ENCODE measurements at regions not wholly inside any gene's neighbourhood (a gene's known extent, or its start where the extent isn't known, plus 50 kb on each side); places are given as distances from the start of the nearest gene placed in this dataset.

DNA sequence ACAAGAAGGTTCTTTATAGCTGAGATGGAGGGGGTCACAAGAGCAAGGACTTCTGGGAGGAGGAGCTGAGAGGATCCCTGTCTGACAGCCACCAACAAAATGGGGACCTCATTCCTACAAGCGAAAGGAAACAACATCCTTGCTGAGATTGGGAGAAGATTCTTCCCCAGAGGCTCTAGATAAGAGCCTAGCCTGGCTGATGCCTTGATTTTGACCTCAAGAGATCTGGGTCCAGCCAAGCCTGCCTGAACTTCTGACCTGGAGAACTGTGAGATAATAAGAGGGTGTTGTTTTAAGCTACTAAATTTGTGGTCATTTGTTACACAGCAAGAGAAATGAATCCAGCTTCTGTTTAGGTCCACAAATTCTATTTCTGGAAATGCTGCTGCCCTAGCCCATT, 75.4 kb upstream of the SLC4A11 start:
- Histone ChIP-seq H3K27me3 (no peaks in the 10 kb centered on the region), H3K4me3 (no peak overlapping the region), H3K9me3 (no peaks in the 10 kb centered on the region), H3K27ac (peak overlapping the region in 1 of 2 donors; percentile 70), H3K4me1 (peaks cover 31% of the 10 kb centered on the region), H3K36me3 (ENCODE audit: low read depth, missing control alignments) (no peaks in the 10 kb centered on the region)
- TF ChIP-seq, protein P1, sequence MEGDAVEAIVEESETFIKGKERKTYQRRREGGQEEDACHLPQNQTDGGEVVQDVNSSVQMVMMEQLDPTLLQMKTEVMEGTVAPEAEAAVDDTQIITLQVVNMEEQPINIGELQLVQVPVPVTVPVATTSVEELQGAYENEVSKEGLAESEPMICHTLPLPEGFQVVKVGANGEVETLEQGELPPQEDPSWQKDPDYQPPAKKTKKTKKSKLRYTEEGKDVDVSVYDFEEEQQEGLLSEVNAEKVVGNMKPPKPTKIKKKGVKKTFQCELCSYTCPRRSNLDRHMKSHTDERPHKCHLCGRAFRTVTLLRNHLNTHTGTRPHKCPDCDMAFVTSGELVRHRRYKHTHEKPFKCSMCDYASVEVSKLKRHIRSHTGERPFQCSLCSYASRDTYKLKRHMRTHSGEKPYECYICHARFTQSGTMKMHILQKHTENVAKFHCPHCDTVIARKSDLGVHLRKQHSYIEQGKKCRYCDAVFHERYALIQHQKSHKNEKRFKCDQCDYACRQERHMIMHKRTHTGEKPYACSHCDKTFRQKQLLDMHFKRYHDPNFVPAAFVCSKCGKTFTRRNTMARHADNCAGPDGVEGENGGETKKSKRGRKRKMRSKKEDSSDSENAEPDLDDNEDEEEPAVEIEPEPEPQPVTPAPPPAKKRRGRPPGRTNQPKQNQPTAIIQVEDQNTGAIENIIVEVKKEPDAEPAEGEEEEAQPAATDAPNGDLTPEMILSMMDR (IDR thresholded peaks at IDR 0.05): no peak
- no peak for TF ChIP-seq POLR2A (IDR thresholded peaks at IDR 0.05)
- WGBS, 2 donors: 63 to 86% methylated on average over 1 of the region's 1 CpG
- DNase-seq: no peak
- intact Hi-C loops (cut with DNase I; ENCODE audit: low total_unique reads): no loop called here

DNA sequence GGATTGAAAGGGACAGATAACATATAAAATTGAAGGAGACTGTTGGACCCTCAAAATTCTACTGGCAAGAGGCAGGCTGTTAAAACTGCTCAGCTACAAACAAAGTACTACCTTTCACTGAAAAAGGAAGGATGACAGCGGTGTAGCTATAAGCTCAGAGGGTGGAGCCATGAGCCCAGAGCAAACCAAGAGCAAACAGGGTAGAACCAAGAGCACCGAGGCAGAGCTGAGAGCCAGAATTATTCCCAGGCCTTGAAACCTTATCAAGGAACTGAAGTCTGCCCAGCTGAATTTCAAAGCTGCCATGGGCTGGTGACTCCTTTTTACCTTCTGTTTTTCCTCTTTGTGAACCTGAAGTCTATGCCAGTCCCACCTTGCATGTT, 74.7 kb upstream of the SLC4A11 start:
- peak; percentile 16 for DNase-seq
- Histone ChIP-seq H3K4me3 (no peak overlapping the region), H3K27me3 (no peaks in the 10 kb centered on the region), H3K36me3 (ENCODE audit: low read depth, missing control alignments) (no peaks in the 10 kb centered on the region), H3K4me1 (peaks cover 31% of the 10 kb centered on the region), H3K9me3 (no peaks in the 10 kb centered on the region), H3K27ac (peak overlapping the region in 1 of 2 donors; percentile 70)
- 68 to 70% methylated on average over 2 of the region's 2 CpGs for whole genome bisulfite sequencing, 2 donors
- no peak for TF ChIP-seq POLR2A (IDR thresholded peaks at IDR 0.05)
- TF ChIP-seq, protein P1 (IDR thresholded peaks at IDR 0.05): no peak
- intact Hi-C loops (cut with DNase I; ENCODE audit: low total_unique reads): no loop called here

DNA sequence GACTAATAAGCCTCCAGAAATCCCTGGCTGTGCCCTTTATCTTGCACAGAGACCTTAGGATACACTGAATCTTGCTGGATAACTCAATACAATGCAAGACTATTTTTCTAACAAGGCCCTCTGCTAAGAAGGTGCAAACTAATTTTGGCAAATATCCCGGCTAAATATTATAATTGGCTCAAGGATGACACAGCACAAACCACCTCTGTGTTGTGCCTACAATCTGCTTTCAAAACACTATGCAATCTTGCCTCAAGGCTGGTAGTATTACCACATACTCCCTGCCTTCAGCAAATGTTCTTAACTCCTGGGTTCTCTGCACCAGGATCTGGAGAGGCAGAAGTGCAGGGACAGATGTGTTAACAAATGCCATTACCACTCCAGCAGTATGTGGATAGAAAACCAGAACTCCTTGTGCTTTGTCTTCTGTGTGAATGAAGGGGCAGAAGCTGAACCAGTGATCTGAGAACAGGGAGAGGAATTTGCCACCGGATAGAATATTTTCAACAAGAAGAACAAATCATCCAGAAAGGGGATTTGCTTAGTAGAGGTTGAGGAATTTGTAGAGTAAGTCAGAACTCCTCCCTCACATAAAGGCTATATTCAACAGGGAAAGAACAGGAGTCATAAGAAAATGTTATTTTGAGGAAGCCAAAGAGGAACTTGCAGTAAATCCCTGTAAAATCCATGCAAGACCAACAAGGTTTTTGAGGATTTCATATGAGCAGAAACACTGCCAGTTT, 74.1 kb upstream of the SLC4A11 start:
- H3K27me3 ChIP-seq: no peaks in the 10 kb centered on the region
- intact Hi-C loops (cut with DNase I; ENCODE audit: low total_unique reads): no loop called here
- WGBS, 2 donors: 33 to 55% methylated on average over 2 of the region's 2 CpGs
- H3K4me1 ChIP-seq: peaks cover 31% of the 10 kb centered on the region
- H3K27ac ChIP-seq: peak overlapping the region in 1 of 2 donors; percentile 70
- peak; percentile 19 for DNase-seq
- no peak overlapping the region for H3K4me3 ChIP-seq
- H3K36me3 ChIP-seq (ENCODE audit: low read depth, missing control alignments): no peaks in the 10 kb centered on the region
- no peaks in the 10 kb centered on the region for H3K9me3 ChIP-seq
- TF ChIP-seq, protein P1 (IDR thresholded peaks at IDR 0.05): no peak
- TF ChIP-seq POLR2A (IDR thresholded peaks at IDR 0.05): no peak

DNA sequence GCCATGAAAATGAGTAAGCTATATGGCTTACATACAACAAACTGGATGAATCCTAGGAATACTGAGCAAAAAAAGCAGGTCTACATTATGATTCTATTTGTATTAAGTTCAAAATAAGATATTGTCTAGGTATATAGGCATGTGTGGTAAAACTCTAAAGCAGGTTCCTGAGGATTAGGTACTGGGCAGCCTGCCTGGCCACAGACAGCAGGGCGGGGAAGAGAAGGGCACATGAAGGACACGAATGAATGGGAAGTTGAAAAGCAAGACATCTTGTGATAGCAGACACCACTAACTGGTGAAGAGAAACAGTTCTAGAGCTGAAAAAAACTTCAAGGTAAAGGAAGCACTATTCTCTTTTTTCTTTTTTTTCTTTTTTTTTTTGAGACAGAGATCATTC, 72.6 kb upstream of the SLC4A11 start:
- no peak overlapping the region for H3K4me3 ChIP-seq
- H3K9me3 ChIP-seq: no peaks in the 10 kb centered on the region
- TF ChIP-seq, protein P1 (IDR thresholded peaks at IDR 0.05): no peak
- no peak for TF ChIP-seq POLR2A (IDR thresholded peaks at IDR 0.05)
- 75 to 81% methylated on average over 2 of the region's 2 CpGs for WGBS, 2 donors
- intact Hi-C loops (cut with DNase I; ENCODE audit: low total_unique reads): no loop called here
- H3K27me3 ChIP-seq: no peaks in the 10 kb centered on the region
- DNase-seq: no peak
- H3K36me3 ChIP-seq (ENCODE audit: low read depth, missing control alignments): no peaks in the 10 kb centered on the region
- no peak overlapping the region for H3K27ac ChIP-seq
- peaks cover 31% of the 10 kb centered on the region for H3K4me1 ChIP-seq

DNA sequence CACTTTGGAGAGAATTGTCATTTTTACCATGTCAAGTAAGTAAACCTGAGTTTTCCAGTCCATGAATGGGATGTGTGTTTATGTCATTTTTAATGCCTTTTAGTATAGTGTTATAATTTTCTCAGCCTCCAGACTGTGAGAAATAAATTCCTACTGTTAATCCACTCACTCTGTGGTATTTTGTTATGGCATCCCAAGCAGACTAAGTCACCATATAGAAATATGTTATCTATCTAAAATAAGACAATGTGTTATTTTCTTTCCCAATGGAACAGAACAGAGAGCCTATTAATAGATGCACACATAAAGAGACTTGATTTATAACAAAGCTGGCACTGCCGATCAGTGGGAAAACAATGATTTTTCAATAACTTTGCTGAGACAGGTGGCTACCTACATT, 70.2 kb upstream of the SLC4A11 start:
- DNase-seq: no peak
- no peaks in the 10 kb centered on the region for H3K36me3 ChIP-seq (ENCODE audit: low read depth, missing control alignments)

More for the DNA sequence above, 70.2 kb upstream of the SLC4A11 start:
- 69 to 71% methylated on average over 1 of the region's 1 CpG for whole genome bisulfite sequencing, 2 donors
- intact Hi-C loops (cut with DNase I; ENCODE audit: low total_unique reads): no loop called here
- Histone ChIP-seq H3K4me3 (no peak overlapping the region), H3K9me3 (no peaks in the 10 kb centered on the region), H3K27me3 (no peaks in the 10 kb centered on the region), H3K4me1 (peaks cover 17% of the 10 kb centered on the region), H3K27ac (no peak overlapping the region)
- TF ChIP-seq POLR2A (IDR thresholded peaks at IDR 0.05): no peak
- TF ChIP-seq, protein P1 (IDR thresholded peaks at IDR 0.05): no peak
